ENCODE measurements at regions not wholly inside any gene's neighbourhood (a gene's known extent, or its start where the extent isn't known, plus 50 kb on each side); places are given as distances from the start of the nearest gene placed in this dataset.

DNA sequence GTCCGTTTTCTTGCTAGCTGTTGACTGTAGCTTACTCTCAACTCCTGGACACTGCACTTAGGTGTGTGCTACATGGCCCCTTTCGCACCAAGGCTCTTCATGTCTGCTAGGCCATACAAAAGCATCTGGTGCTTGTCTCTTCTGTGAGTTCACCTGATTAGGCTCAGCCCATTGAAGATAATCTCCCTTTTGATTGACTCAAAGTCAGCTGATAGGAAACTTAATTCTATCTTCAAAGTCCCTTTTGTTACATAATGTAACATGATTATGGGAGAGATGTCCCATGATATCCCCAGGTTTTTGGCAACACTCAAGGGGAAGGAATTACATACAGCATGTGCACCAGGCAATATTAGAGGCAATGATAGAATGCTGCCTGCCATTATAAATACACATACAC, 263.0 kb upstream of the JAG1 start:
- Histone ChIP-seq H3K36me3 (ENCODE audit: low read depth) (no peaks in the 10 kb centered on the region), H3K9me3 (ENCODE audit: insufficient read depth, low read depth) (peaks cover 3% of the 10 kb centered on the region; the same call in 1 of the 2 replicates), H3K27me3 (ENCODE audit: insufficient read depth, low read depth) (no peaks in the 10 kb centered on the region), H3F3A (ENCODE audit: insufficient read depth, low read depth) (peaks cover 7% of the 10 kb centered on the region; the same call in 1 of the 2 replicates), H3K9me2 (ENCODE audit: insufficient read depth) (no peaks in the 10 kb centered on the region), H2AFZ (no peak overlapping the region), H3K4me2 (no peak overlapping the region), H3K79me2 (ENCODE audit: low read depth) (no peaks in the 10 kb centered on the region), H3K4me3 (no peak overlapping the region), H4K20me1 (ENCODE audit: insufficient read depth) (no peaks in the 10 kb centered on the region), H3K4me1 (replicated peaks; ENCODE audit: insufficient read depth) (peaks cover 17% of the 10 kb centered on the region), H3K27ac (no peak overlapping the region)
- POLR2A ChIA-PET (ENCODE audit: unreplicated experiment): no interaction called here
- no TSS peak for BruUV-seq (replicated peaks)
- intact Hi-C loops (cut with micrococcal nuclease; ENCODE audit: unreplicated experiment): no loop called here
- TF ChIP-seq, protein P1, sequence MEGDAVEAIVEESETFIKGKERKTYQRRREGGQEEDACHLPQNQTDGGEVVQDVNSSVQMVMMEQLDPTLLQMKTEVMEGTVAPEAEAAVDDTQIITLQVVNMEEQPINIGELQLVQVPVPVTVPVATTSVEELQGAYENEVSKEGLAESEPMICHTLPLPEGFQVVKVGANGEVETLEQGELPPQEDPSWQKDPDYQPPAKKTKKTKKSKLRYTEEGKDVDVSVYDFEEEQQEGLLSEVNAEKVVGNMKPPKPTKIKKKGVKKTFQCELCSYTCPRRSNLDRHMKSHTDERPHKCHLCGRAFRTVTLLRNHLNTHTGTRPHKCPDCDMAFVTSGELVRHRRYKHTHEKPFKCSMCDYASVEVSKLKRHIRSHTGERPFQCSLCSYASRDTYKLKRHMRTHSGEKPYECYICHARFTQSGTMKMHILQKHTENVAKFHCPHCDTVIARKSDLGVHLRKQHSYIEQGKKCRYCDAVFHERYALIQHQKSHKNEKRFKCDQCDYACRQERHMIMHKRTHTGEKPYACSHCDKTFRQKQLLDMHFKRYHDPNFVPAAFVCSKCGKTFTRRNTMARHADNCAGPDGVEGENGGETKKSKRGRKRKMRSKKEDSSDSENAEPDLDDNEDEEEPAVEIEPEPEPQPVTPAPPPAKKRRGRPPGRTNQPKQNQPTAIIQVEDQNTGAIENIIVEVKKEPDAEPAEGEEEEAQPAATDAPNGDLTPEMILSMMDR (conservative IDR thresholded peaks at IDR 0.05): no peak
- TF ChIP-seq EZH2 (IDR thresholded peaks at IDR 0.05; ENCODE audit: low read depth): no peak
- CTCF ChIA-PET: no interaction called here
- DNase-seq: no peak

DNA sequence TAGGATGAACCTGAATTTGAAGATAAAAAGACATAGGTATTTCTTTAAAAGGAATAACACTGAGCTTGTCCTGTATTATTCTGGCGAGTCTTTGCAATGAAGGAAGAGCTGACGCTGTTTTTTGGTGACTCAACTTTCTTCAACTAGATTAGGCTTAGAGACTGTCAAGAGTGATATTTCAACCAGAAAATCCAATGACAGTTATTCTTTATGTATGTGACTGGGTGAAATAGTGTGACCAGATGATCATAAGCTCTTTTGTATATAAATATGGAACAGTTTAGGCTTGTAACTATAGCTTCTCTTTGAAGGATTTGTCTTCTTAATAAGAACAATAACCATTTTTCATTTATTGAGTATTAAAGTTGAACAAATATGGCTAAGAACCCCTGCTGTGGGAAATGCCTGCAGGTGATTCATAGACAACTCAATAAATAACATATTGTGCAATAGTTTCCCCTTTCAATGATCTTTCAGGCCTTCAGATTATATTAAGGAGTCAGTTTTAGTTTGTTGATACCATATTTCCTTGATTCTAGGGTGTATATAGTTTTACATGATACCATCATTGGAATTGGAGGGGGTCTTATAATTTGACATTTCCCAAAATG, 265.6 kb upstream of the JAG1 start:
- no peaks in the 10 kb centered on the region for H3K36me3 ChIP-seq (ENCODE audit: low read depth)
- no peak overlapping the region for H3K4me3 ChIP-seq
- no peaks in the 10 kb centered on the region for H3K79me2 ChIP-seq (ENCODE audit: low read depth)
- POLR2A ChIA-PET (ENCODE audit: unreplicated experiment): interaction anchor here (0.7 kb wide), 1 partner anchor 19 kb away, joined by 6 read pairs; no protein-coding TSS in a partner anchor
- peaks cover 7% of the 10 kb centered on the region; the same call in 1 of the 2 replicates for H3F3A ChIP-seq (ENCODE audit: insufficient read depth, low read depth)
- H3K4me2 ChIP-seq: peak overlapping the region; percentile 46
- H3K27ac ChIP-seq: peak overlapping the region; percentile 28
- CTCF ChIA-PET: no interaction called here
- no peak overlapping the region for H2AFZ ChIP-seq
- peaks cover 3% of the 10 kb centered on the region; the same call in 1 of the 2 replicates for H3K9me3 ChIP-seq (ENCODE audit: insufficient read depth, low read depth)
- intact Hi-C loops (cut with micrococcal nuclease; ENCODE audit: unreplicated experiment): no loop called here
- no TSS peak for BruUV-seq (replicated peaks)
- H3K9me2 ChIP-seq (ENCODE audit: insufficient read depth): no peaks in the 10 kb centered on the region
- H4K20me1 ChIP-seq (ENCODE audit: insufficient read depth): no peaks in the 10 kb centered on the region
- peaks cover 17% of the 10 kb centered on the region for H3K4me1 ChIP-seq (replicated peaks; ENCODE audit: insufficient read depth)
- TF ChIP-seq EZH2 (IDR thresholded peaks at IDR 0.05; ENCODE audit: low read depth): no peak
- TF ChIP-seq, protein P1 (conservative IDR thresholded peaks at IDR 0.05): no peak
- peak in 1 of 2 experiments; percentile 60 for DNase-seq
- H3K27me3 ChIP-seq (ENCODE audit: insufficient read depth, low read depth): no peaks in the 10 kb centered on the region

DNA sequence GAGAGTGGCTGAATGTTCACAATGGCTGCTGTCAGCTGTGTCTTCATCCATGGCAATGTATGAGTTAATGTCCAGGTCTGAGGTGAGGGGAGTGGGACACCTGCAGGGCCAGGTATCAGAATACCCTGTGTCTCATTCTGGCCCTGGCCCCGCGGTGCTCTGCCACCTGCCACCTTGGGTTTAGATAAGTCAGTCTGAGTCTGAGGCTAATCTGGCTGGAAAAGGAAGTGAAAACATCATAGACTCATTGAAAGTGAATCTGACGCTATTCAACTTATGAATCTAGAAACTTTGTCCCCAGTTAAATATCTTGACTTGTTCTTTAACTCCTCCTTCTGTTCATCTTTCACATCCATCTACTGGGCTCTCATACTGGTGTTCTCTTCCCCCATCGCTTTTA, 267.1 kb upstream of the JAG1 start:
- H4K20me1 ChIP-seq (ENCODE audit: insufficient read depth): no peaks in the 10 kb centered on the region
- H3K4me3 ChIP-seq: no peak overlapping the region
- TF ChIP-seq EZH2 (IDR thresholded peaks at IDR 0.05; ENCODE audit: low read depth): no peak
- TF ChIP-seq, protein P1 (conservative IDR thresholded peaks at IDR 0.05): no peak
- H3K4me2 ChIP-seq: no peak overlapping the region
- peaks cover 7% of the 10 kb centered on the region; the same call in 1 of the 2 replicates for H3F3A ChIP-seq (ENCODE audit: insufficient read depth, low read depth)
- no peak for DNase-seq
- ChIA-PET CTCF (no interaction called here), POLR2A (ENCODE audit: unreplicated experiment) (no interaction called here)
- no peaks in the 10 kb centered on the region for H3K27me3 ChIP-seq (ENCODE audit: insufficient read depth, low read depth)
- H3K4me1 ChIP-seq (replicated peaks; ENCODE audit: insufficient read depth): peaks cover 17% of the 10 kb centered on the region
- intact Hi-C loops (cut with micrococcal nuclease; ENCODE audit: unreplicated experiment): no loop called here
- H3K79me2 ChIP-seq (ENCODE audit: low read depth): no peaks in the 10 kb centered on the region
- no peak overlapping the region for H3K27ac ChIP-seq
- no peaks in the 10 kb centered on the region for H3K9me2 ChIP-seq (ENCODE audit: insufficient read depth)
- H3K36me3 ChIP-seq (ENCODE audit: low read depth): no peaks in the 10 kb centered on the region
- H3K9me3 ChIP-seq (ENCODE audit: insufficient read depth, low read depth): peaks cover 3% of the 10 kb centered on the region; the same call in 1 of the 2 replicates
- no TSS peak for BruUV-seq (replicated peaks)
- H2AFZ ChIP-seq: no peak overlapping the region
